ENCODE measurements at regions not wholly inside any gene's neighbourhood (a gene's known extent, or its start where the extent isn't known, plus 50 kb on each side); places are given as distances from the start of the nearest gene placed in this dataset.

GRCh38 chr5:130402906-130403305 lies 498.6 kb downstream of the CHSY3 start:
- TF ChIP-seq CTCF (IDR thresholded peaks at IDR 0.05) (no peak), REST (IDR thresholded peaks at IDR 0.05; ENCODE audit: low read depth, low read length) (no peak), EZH2phosphoT487 (IDR thresholded peaks at IDR 0.05; ENCODE audit: borderline replicate concordance, low read depth) (no peak), RAD21 (IDR thresholded peaks at IDR 0.05; ENCODE audit: low read length) (no peak), TAF1 (IDR thresholded peaks at IDR 0.05; ENCODE audit: borderline replicate concordance, low read depth, low read length) (no peak), MAX (IDR thresholded peaks at IDR 0.05; ENCODE audit: low read depth) (no peak)
